ENCODE measurements at regions not wholly inside any gene's neighbourhood (a gene's known extent, or its start where the extent isn't known, plus 50 kb on each side); places are given as distances from the start of the nearest gene placed in this dataset.

- WGBS (ENCODE audit: insufficient coverage, low coverage, missing lambda C conversion rate), result 0% methylated on average over 1 of the region's 1 CpG
- H3K79me2 ChIP-seq (ENCODE audit: control insufficient read depth, insufficient read depth, low read length), result no peaks in the 10 kb centered on the region
- H4K20me1 ChIP-seq (replicated peaks; ENCODE audit: control insufficient read depth, insufficient read depth, low read length), result no peaks in the 10 kb centered on the region
- H3K9ac ChIP-seq (ENCODE audit: insufficient read depth in 1 of 2, low read depth in 2 of 2, low read length in 2 of 2), result no peak overlapping the region
- CTCF ChIA-PET (ENCODE audit: low intra/inter-chr PET ratio), result no interaction called here
- in situ Hi-C loops (cut with MboI), result no loop called here
- H3K9me3 ChIP-seq (replicated peaks; ENCODE audit: control insufficient read depth, insufficient read depth, low read depth, low read length), result no peaks in the 10 kb centered on the region; the same call in 1 of the 2 replicates
- POLR2A ChIA-PET, result no interaction called here
- no peak overlapping the region for H2AFZ ChIP-seq (ENCODE audit: low read depth, low read length)
- no peaks in the 10 kb centered on the region for H3K4me1 ChIP-seq (replicated peaks in 1 of 2; ENCODE audit: control insufficient read depth in 2 of 2, insufficient read depth in 2 of 2, low read length in 2 of 2)
- no peak overlapping the region for H3K27ac ChIP-seq (ENCODE audit: extremely low read depth, low read depth, low read length)
- no peak overlapping the region for H3K4me2 ChIP-seq (ENCODE audit: insufficient read depth, low read length)
- no peak for FAIRE-seq
- no peak for TF ChIP-seq NELFE (IDR thresholded peaks at IDR 0.05; ENCODE audit: insufficient read depth, insufficient read length)
- TF ChIP-seq ASH1L (IDR thresholded peaks at IDR 0.05; ENCODE audit: borderline replicate concordance, low read depth, partially characterized antibody), result no peak
- TF ChIP-seq TFE3 (CRISPR knock-in tag; IDR thresholded peaks at IDR 0.05), result no peak
- TF ChIP-seq ZNF134 (CRISPR knock-in tag; conservative IDR thresholded peaks at IDR 0.05), result no peak
- no peak for TF ChIP-seq ZNF75A (CRISPR knock-in tag; IDR thresholded peaks at IDR 0.05)
- TF ChIP-seq POLR2B (IDR thresholded peaks at IDR 0.05; ENCODE audit: low read depth, partially characterized antibody), result no peak
- no peak for TF ChIP-seq RBBP5 (IDR thresholded peaks at IDR 0.05; ENCODE audit: borderline replicate concordance, insufficient read depth, low read length, poor library complexity, severe bottlenecking)
- no peak for TF ChIP-seq MTA2 (IDR thresholded peaks at IDR 0.05; ENCODE audit: low read depth)
- no peak for TF ChIP-seq CC2D1A (IDR thresholded peaks at IDR 0.05)
- no peak for TF ChIP-seq HNRNPK (IDR thresholded peaks at IDR 0.05; ENCODE audit: low read depth, low read length, poor library complexity, severe bottlenecking)
- no peak for TF ChIP-seq ZNF24 (IDR thresholded peaks at IDR 0.05)
- no peak for TF ChIP-seq JUND (IDR thresholded peaks at IDR 0.05; ENCODE audit: borderline replicate concordance, low read depth, low read length)
- no peak for TF ChIP-seq JUND (tag; IDR thresholded peaks at IDR 0.05; ENCODE audit: borderline replicate concordance, low read depth, low read length)
- H3K36me3 ChIP-seq (ENCODE audit: control insufficient read depth, insufficient read depth, low read length), result no peaks in the 10 kb centered on the region
- no TSS peak for BruUV-seq (replicated peaks)
- intact Hi-C loops (cut with micrococcal nuclease), result no loop called here
- H3K4me3 ChIP-seq, result no peak overlapping the region
- H3K9me1 ChIP-seq (ENCODE audit: control insufficient read depth, insufficient read depth, low read length), result no peaks in the 10 kb centered on the region
- no peaks in the 10 kb centered on the region for H3K27me3 ChIP-seq (ENCODE audit: control insufficient read depth in 2 of 2, insufficient read depth in 2 of 2, low read length in 2 of 2)
- no peak for DNase-seq (ENCODE audit: extremely low read depth in 1 of 4, low spot score in 3 of 4)
- ATAC-seq, result no peak
These were observed 709.8 kb upstream of the HS3ST1 start for GRCh38 chr4:12138488-12138887.

Measured in K562 (cell line).